HG02610 (cell line): ENCODE measurements at regions not wholly inside any gene's neighbourhood (a gene's known extent, or its start where the extent isn't known, plus 50 kb on each side); places are given as distances from the start of the nearest gene placed in this dataset.
"Not testable (repeated sequence)": the region's sequence is repeated elsewhere in the genome, so short reads cannot be mapped to it uniquely, and the experiment has no call there.

ENCODE experiments used
- ATAC-seq: cut with Tn5 transposase; IDR thresholded peaks from one replicate; pipeline ENCODE4 v1.9.1; 2021; ENCODE audit warnings: mild to moderate bottlenecking, moderate library complexity; ENCODE audit not compliant: unreplicated experiment

DNA sequence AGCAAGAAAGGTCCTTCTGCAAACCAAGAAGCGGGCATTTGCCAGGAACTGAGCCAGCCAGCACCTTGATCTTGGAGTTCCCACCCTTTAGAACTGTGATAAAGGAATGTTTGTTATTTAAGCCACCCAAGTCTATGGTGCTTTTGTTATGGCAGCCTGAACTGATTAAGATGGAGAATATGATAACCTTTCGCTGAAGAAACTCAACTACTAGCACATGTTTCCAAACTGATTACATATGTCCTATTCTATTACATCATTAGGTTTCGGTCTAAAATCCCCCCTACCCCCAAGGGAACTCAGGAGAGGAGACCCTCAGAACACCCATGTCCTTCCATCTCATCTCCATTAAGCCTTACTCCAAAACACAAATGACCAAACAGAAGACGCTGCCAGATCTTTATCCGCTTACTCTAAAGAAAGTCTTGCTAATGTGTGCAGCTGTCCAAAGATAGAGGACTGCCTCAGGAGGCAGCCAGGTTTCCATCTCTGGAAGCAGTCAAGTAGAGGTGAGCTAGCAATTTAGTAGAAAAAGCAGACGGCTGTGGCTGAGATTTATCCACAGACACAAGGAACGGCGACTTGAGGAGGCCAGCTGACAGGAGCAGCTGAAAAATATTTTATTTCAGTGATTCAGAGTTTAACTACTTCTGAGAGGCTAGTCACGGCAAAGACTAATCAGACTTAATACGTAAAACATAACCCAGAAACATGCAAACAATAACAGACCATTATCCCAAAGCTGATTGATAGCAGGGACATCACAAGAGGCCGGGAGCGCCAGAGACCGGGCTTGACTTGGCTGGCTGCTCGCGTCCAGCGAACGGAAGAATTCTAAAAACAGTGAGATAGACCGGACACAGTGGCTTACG, 611.4 kb upstream of the CDH5 start:
- no peak for ATAC-seq

GRCh38 chr16:65752522-65752844, 614.0 kb upstream of the CDH5 start:
- ATAC-seq, result no peak

- ATAC-seq, result no peak
Observed at GRCh38 chr16:65751622-65752521, 614.6 kb upstream of the CDH5 start.

GRCh38 chr16:65749506-65749905, 617.0 kb upstream of the CDH5 start:
- ATAC-seq, result no peak

GRCh38 chr16:65746941-65747340, 619.5 kb upstream of the CDH5 start:
- no peak for ATAC-seq

DNA sequence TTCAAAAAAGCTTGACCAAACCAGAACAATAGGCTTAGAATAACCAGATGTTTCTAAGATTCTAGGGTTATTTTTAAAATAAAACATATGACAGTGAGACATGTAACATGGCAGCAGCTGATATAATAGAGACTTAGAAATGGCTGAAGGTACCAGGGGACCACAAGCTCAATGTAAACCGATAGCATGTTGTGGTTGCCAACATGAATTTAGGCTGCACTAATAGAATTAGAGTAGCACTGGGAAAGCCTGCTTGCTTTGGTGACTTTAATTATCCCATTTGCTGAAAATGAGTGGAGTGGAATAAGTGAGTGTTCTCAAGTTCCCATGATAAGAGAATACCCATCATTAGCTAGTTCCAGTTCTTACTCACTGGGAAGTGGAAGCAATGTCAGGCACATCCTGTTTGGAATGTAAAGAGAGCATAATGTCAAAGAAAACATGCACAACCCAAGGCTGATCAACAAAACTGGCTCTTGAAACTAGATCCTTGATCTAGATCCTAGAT, 621.2 kb upstream of the CDH5 start:
- no peak for ATAC-seq

GRCh38 chr16:65744401-65744800, 622.1 kb upstream of the CDH5 start:
- no peak for ATAC-seq

GRCh38 chr16:65743558-65743957, 621.7 kb upstream of the CDH11 start:
- ATAC-seq, result no peak

DNA sequence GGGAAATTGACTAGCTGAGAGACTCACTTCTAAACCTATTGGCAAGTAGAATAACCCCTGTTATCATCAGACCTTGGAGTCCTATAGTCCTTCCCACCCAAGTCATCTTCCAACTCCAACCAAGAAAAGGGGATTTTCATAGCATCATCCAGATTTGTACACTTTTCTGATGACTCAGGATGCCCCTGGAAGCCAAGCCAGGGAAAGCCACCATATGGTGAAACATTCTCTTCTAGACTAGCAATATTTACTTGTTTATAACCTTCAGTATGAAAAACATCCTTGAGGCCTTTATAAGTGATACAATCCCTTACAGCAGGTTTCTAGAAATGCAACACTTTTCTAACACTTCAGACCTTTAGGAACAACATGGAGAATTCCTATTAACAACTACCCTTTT, 618.8 kb upstream of the CDH11 start:
- no peak for ATAC-seq

DNA sequence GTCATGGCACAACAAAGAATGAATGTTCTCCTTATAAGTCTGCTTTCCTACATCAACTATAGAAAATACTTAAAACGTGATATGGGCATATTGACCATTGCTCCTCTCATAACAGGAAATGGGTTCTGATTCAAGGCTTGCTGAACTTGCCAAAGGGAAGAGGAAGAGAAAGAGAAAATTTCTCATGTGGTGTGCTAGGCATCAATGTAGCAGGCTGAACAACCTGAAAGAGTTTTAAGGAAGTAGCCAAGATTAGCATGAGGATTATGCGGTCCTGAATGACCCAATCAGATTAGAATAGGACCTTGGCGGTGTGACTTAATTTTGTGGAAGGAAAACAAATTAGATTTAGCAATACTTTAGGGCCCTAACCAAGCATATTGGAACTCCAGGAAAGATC, 617.7 kb upstream of the CDH11 start:
- no peak for ATAC-seq

DNA sequence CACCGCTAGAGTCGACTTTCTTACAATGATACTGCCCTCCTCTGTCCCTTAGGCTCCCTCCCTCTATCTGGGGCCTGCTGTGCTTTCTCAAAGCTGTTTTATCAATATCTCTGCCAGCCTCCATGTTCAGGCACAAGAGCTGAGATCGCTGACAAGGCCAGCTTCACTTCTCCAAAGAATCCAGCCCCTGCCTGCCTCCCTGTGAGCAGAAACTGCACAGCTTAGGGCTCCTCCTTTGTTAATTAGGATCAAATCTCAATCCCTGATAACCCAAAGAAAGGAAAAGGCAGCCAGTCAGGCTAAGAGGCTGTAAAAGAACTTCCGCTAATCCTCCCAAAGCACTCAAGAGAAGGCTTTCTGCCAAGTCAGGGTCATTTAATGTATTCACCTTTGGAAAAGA, 616.0 kb upstream of the CDH11 start:
- no peak for ATAC-seq

- ATAC-seq, result not testable (repeated sequence)
Observed at GRCh38 chr16:65735615-65736014, 613.8 kb upstream of the CDH11 start.

- ATAC-seq, result no peak
Observed at GRCh38 chr16:65733721-65734120, 611.9 kb upstream of the CDH11 start.

DNA sequence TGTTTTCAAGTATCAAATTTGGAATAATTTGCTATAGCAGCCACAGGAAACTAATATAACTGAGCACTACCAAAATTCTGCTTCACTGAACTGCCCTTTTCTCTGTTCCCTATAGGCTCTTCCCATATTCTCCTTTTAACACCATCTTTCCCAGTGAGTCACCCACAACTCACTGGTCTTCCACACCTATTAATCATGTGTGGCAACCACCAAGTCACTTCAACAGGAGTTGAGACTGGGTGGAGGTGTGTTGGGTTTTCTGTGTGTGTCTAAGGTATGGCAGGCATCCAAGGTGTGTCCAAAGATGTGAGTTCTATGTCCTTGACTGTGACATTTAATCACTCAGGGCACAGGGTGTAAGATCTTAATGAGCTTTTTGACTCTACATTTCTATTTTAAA, 610.0 kb upstream of the CDH11 start:
- ATAC-seq, result no peak

DNA sequence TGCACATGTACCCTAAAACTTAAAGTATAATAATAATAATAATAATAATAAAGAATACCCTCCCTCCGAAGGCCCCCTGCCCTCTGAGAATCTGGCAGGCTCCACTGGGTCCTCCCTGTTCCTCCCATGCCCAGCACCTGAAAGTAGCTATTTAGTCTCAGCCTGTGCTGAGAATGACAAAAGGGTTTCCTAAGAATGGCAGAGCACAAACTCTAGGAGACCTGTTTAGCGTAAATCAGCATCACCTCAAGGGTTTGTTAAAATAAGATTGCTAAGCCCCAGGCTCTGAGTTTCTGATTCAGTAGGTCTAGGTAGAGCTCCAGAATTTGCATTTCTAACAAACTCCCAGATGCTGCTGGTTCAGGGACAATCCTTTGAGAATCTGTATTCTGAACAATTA, 606.8 kb upstream of the CDH11 start:
- no peak for ATAC-seq

DNA sequence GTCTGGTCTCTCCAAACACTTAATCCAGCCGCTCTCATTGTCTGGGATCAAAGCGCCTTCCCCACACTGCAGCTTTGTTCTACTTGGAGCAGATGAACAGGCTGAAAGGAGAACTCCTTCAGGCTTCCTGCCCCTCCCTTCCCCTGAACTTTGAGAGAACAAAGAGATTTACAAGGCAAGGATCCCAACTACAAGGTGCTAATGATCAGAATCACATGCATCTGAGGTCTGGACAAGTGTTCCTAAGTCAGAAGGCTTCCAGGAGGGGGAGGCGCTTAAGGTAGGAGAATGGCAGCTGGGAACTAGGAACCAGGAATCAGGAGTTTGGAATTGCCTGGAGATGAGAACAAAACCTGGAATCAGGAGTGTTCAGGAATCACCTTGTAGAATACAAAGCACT, 606.3 kb upstream of the CDH11 start:
- ATAC-seq, result no peak

GRCh38 chr16:65727534-65728137, 605.8 kb upstream of the CDH11 start:
- ATAC-seq, result no peak

GRCh38 chr16:65725156-65725845, 603.4 kb upstream of the CDH11 start:
- no peak for ATAC-seq

- no peak for ATAC-seq
Observed at GRCh38 chr16:65722429-65722828, 600.6 kb upstream of the CDH11 start.

- ATAC-seq, result no peak
Observed at GRCh38 chr16:65717846-65718245, 596.0 kb upstream of the CDH11 start.
